ENCODE measurements at regions not wholly inside any gene's neighbourhood (a gene's known extent, or its start where the extent isn't known, plus 50 kb on each side); places are given as distances from the start of the nearest gene placed in this dataset.

- DNase-seq (ENCODE audit: extremely low read depth, insufficient read length), result no peak
- Histone ChIP-seq H3K36me3 (ENCODE audit: control insufficient read depth, insufficient read depth, low read length) (no peaks in the 10 kb centered on the region), H3K27me3 (replicated peaks; ENCODE audit: control insufficient read depth, insufficient read depth, low read length) (no peaks in the 10 kb centered on the region), H3K4me3 (replicated peaks; ENCODE audit: low read depth, low read length) (no peak overlapping the region)
- no peak for TF ChIP-seq CTCF (IDR thresholded peaks at IDR 0.05; ENCODE audit: insufficient read depth, low read length, poor library complexity, severe bottlenecking)
Observed at GRCh38 chr22:48175721-48176120, 1413.3 kb downstream of the TBC1D22A start.

DNA sequence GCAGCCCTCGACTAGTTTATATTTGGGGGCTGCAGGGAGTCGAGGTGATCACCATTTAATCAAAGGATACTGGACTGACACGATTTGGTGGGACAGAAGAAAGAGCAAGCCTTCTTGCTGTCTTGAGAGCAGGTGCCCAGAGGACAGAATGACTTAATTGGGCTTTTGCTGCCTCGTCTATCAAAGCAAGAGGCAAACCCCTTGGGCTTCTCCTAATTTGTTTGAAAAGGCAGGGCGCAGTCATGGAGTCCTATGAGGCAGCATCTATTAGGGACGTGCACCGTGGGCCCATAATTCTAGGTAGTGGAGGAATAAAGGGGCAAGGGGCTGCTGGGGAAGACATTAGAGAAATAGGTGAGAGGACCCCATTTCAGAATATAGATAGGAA lies 1411.3 kb downstream of the TBC1D22A start:
- Histone ChIP-seq H3K27me3 (replicated peaks; ENCODE audit: control insufficient read depth, insufficient read depth, low read length) (no peaks in the 10 kb centered on the region), H3K4me3 (replicated peaks; ENCODE audit: low read depth, low read length) (no peak overlapping the region), H3K36me3 (ENCODE audit: control insufficient read depth, insufficient read depth, low read length) (no peaks in the 10 kb centered on the region)
- DNase-seq (ENCODE audit: extremely low read depth, insufficient read length), result no peak
- no peak for TF ChIP-seq CTCF (IDR thresholded peaks at IDR 0.05; ENCODE audit: insufficient read depth, low read length, poor library complexity, severe bottlenecking)

GRCh38 chr22:48173061-48173772 lies 1410.8 kb downstream of the TBC1D22A start:
- no peak for DNase-seq (ENCODE audit: extremely low read depth, insufficient read length)
- TF ChIP-seq CTCF (IDR thresholded peaks at IDR 0.05; ENCODE audit: insufficient read depth, low read length, poor library complexity, severe bottlenecking), result no peak
- Histone ChIP-seq H3K27me3 (replicated peaks; ENCODE audit: control insufficient read depth, insufficient read depth, low read length) (no peaks in the 10 kb centered on the region), H3K4me3 (replicated peaks; ENCODE audit: low read depth, low read length) (no peak overlapping the region), H3K36me3 (ENCODE audit: control insufficient read depth, insufficient read depth, low read length) (no peaks in the 10 kb centered on the region)

DNA sequence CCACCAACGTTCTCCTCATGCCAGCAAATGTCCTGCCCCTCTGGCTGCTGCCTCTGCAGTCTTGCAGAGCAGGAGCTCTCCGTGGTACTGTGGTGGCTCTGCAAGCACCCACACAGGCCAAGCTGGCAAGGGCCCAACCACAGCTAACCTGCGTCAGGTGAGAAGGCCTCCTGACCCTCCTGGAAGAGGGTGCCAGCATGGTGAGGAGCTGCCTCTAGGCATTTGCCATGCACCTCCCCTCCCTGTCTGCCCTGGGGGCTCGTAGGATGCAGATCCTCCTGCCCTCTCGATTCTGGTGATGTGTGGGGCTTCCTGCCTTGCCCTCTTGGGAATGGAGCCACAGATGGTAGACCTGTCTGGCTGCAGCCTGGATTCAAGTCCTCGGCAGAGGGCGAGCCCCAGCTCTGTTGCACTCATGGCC lies 1408.8 kb downstream of the TBC1D22A start:
- H3K27me3 ChIP-seq (replicated peaks; ENCODE audit: control insufficient read depth, insufficient read depth, low read length), result no peaks in the 10 kb centered on the region
- no peak for TF ChIP-seq CTCF (IDR thresholded peaks at IDR 0.05; ENCODE audit: insufficient read depth, low read length, poor library complexity, severe bottlenecking)
- no peak for DNase-seq (ENCODE audit: extremely low read depth, insufficient read length)

GRCh38 chr22:48169227-48169626 lies 1406.8 kb downstream of the TBC1D22A start:
- no peaks in the 10 kb centered on the region for H3K27me3 ChIP-seq (replicated peaks; ENCODE audit: control insufficient read depth, insufficient read depth, low read length)
- no peak for DNase-seq (ENCODE audit: extremely low read depth, insufficient read length)
- no peak overlapping the region for H3K4me3 ChIP-seq (replicated peaks; ENCODE audit: low read depth, low read length)
- no peaks in the 10 kb centered on the region for H3K36me3 ChIP-seq (ENCODE audit: control insufficient read depth, insufficient read depth, low read length)
- no peak for TF ChIP-seq CTCF (IDR thresholded peaks at IDR 0.05; ENCODE audit: insufficient read depth, low read length, poor library complexity, severe bottlenecking)

More for the DNA sequence above, 1408.8 kb downstream of the TBC1D22A start:
- no peak overlapping the region for H3K4me3 ChIP-seq (replicated peaks; ENCODE audit: low read depth, low read length)
- no peaks in the 10 kb centered on the region for H3K36me3 ChIP-seq (ENCODE audit: control insufficient read depth, insufficient read depth, low read length)

DNA sequence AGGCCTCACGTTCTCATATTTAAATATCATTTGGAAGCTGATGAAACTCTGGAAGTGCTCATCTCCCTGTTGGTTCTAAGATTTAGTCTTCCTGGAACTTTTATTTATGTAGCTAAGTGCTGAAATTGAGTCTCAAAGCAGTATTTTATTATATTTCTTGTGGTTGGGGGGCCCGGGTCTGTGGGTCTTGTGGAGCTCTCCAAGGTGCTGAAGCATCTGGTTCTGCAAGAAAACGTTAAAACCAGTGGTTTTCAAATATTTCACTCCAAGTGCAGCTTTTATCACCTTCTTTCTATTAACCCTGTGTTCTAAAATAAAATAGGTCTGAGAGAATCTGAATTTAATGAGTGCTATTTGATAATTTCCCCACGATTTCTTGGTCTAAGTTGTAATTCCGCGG lies 1404.8 kb downstream of the TBC1D22A start:
- no peaks in the 10 kb centered on the region for H3K27me3 ChIP-seq (replicated peaks; ENCODE audit: control insufficient read depth, insufficient read depth, low read length)
- TF ChIP-seq CTCF (IDR thresholded peaks at IDR 0.05; ENCODE audit: insufficient read depth, low read length, poor library complexity, severe bottlenecking), result no peak

More for the DNA sequence above, 1404.8 kb downstream of the TBC1D22A start:
- Histone ChIP-seq H3K36me3 (ENCODE audit: control insufficient read depth, insufficient read depth, low read length) (no peaks in the 10 kb centered on the region), H3K4me3 (replicated peaks; ENCODE audit: low read depth, low read length) (no peak overlapping the region)
- DNase-seq (ENCODE audit: extremely low read depth, insufficient read length), result no peak
